ENCODE measurements at regions not wholly inside any gene's neighbourhood (a gene's known extent, or its start where the extent isn't known, plus 50 kb on each side); places are given as distances from the start of the nearest gene placed in this dataset.

DNA sequence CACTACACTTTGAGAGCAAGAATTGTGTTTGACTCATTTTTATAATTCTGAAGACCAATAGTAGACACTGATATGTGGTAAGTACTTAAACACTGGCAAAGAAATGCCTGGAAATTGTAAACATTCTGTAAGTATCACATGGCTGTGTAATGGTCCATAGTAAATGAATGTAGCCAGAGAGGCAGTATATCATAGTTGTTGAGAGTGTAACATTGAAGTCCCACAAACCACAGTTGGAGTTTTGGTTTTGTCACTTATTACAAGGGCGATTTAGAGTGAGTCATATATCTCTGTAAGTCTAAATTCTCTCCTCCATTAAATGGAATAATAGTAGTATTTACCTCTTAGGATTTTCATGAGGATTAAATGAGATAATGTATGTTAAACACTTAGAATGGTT lies 181.1 kb upstream of the MEF2C start:
- TF ChIP-seq, protein P1, sequence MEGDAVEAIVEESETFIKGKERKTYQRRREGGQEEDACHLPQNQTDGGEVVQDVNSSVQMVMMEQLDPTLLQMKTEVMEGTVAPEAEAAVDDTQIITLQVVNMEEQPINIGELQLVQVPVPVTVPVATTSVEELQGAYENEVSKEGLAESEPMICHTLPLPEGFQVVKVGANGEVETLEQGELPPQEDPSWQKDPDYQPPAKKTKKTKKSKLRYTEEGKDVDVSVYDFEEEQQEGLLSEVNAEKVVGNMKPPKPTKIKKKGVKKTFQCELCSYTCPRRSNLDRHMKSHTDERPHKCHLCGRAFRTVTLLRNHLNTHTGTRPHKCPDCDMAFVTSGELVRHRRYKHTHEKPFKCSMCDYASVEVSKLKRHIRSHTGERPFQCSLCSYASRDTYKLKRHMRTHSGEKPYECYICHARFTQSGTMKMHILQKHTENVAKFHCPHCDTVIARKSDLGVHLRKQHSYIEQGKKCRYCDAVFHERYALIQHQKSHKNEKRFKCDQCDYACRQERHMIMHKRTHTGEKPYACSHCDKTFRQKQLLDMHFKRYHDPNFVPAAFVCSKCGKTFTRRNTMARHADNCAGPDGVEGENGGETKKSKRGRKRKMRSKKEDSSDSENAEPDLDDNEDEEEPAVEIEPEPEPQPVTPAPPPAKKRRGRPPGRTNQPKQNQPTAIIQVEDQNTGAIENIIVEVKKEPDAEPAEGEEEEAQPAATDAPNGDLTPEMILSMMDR (IDR thresholded peaks at IDR 0.05): no peak
- no peak for TF ChIP-seq ZFX (IDR thresholded peaks at IDR 0.05; ENCODE audit: borderline replicate concordance)
